ENCODE measurements at regions not wholly inside any gene's neighbourhood (a gene's known extent, or its start where the extent isn't known, plus 50 kb on each side); places are given as distances from the start of the nearest gene placed in this dataset.

DNA sequence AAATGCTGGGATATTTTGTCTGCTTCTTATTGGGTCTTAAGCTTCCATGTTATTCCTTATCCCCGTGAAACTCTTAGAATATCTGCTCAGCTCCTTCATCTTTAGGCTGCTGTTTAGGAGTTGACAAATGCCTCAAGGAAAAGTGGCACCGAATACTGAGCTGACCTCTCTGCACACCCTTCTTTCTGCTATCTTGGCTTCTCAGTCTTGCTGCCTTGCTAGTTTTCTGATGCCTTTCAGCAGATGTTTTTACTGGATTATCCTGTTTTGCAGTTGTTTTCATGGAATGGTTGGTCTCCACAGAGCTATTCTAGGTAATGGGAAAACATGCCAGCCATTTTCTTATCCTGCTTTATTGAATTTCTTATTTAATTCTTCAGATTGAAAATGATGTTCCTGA is 86.3 kb downstream of the GYPE start:
- TF ChIP-seq, protein P1, sequence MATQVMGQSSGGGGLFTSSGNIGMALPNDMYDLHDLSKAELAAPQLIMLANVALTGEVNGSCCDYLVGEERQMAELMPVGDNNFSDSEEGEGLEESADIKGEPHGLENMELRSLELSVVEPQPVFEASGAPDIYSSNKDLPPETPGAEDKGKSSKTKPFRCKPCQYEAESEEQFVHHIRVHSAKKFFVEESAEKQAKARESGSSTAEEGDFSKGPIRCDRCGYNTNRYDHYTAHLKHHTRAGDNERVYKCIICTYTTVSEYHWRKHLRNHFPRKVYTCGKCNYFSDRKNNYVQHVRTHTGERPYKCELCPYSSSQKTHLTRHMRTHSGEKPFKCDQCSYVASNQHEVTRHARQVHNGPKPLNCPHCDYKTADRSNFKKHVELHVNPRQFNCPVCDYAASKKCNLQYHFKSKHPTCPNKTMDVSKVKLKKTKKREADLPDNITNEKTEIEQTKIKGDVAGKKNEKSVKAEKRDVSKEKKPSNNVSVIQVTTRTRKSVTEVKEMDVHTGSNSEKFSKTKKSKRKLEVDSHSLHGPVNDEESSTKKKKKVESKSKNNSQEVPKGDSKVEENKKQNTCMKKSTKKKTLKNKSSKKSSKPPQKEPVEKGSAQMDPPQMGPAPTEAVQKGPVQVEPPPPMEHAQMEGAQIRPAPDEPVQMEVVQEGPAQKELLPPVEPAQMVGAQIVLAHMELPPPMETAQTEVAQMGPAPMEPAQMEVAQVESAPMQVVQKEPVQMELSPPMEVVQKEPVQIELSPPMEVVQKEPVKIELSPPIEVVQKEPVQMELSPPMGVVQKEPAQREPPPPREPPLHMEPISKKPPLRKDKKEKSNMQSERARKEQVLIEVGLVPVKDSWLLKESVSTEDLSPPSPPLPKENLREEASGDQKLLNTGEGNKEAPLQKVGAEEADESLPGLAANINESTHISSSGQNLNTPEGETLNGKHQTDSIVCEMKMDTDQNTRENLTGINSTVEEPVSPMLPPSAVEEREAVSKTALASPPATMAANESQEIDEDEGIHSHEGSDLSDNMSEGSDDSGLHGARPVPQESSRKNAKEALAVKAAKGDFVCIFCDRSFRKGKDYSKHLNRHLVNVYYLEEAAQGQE (IDR thresholded peaks at IDR 0.05), result no peak
- TF ChIP-seq EGR1 (IDR thresholded peaks at IDR 0.05; ENCODE audit: low read depth in 2 of 2) (no peak), RAD21 (IDR thresholded peaks at IDR 0.05) (no peak), JUND (IDR thresholded peaks at IDR 0.05) (no peak), FOXA1 (IDR thresholded peaks at IDR 0.05) (no peak), RXRA (IDR thresholded peaks at IDR 0.05) (no peak), TAF1 (conservative IDR thresholded peaks at IDR 0.05) (no peak), NR2F2 (IDR thresholded peaks at IDR 0.05) (no peak)
- TF ChIP-seq, protein P2, sequence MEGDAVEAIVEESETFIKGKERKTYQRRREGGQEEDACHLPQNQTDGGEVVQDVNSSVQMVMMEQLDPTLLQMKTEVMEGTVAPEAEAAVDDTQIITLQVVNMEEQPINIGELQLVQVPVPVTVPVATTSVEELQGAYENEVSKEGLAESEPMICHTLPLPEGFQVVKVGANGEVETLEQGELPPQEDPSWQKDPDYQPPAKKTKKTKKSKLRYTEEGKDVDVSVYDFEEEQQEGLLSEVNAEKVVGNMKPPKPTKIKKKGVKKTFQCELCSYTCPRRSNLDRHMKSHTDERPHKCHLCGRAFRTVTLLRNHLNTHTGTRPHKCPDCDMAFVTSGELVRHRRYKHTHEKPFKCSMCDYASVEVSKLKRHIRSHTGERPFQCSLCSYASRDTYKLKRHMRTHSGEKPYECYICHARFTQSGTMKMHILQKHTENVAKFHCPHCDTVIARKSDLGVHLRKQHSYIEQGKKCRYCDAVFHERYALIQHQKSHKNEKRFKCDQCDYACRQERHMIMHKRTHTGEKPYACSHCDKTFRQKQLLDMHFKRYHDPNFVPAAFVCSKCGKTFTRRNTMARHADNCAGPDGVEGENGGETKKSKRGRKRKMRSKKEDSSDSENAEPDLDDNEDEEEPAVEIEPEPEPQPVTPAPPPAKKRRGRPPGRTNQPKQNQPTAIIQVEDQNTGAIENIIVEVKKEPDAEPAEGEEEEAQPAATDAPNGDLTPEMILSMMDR (IDR thresholded peaks at IDR 0.05; ENCODE audit: low read depth, low read length, missing input control), result no peak
- TF ChIP-seq, protein P3, sequence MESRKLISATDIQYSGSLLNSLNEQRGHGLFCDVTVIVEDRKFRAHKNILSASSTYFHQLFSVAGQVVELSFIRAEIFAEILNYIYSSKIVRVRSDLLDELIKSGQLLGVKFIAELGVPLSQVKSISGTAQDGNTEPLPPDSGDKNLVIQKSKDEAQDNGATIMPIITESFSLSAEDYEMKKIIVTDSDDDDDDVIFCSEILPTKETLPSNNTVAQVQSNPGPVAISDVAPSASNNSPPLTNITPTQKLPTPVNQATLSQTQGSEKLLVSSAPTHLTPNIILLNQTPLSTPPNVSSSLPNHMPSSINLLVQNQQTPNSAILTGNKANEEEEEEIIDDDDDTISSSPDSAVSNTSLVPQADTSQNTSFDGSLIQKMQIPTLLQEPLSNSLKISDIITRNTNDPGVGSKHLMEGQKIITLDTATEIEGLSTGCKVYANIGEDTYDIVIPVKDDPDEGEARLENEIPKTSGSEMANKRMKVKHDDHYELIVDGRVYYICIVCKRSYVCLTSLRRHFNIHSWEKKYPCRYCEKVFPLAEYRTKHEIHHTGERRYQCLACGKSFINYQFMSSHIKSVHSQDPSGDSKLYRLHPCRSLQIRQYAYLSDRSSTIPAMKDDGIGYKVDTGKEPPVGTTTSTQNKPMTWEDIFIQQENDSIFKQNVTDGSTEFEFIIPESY (IDR thresholded peaks at IDR 0.05), result no peak
- TF ChIP-seq, protein P4, sequence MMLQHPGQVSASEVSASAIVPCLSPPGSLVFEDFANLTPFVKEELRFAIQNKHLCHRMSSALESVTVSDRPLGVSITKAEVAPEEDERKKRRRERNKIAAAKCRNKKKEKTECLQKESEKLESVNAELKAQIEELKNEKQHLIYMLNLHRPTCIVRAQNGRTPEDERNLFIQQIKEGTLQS (IDR thresholded peaks at IDR 0.05), result no peak
- TF ChIP-seq, protein P5, sequence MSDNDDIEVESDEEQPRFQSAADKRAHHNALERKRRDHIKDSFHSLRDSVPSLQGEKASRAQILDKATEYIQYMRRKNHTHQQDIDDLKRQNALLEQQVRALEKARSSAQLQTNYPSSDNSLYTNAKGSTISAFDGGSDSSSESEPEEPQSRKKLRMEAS (IDR thresholded peaks at IDR 0.05), result no peak
